GM23248 (cell line): ENCODE measurements at regions not wholly inside any gene's neighbourhood (a gene's known extent, or its start where the extent isn't known, plus 50 kb on each side); places are given as distances from the start of the nearest gene placed in this dataset.
A peak's percentile ranks its signal among the peaks of the same experiment; 100 is the strongest.

ENCODE experiments used
- DNase-seq: peaks from one replicate; pipeline ENCODE4 v3.0.0-alpha.2; 2015
- H2AFZ ChIP-seq: fragments of 200-600 bp; sonication (generic); 2 replicates; pipeline ENCODE4 v1.6.1; 2016; ENCODE audit warnings: antibody characterized with exemption
- H3F3A ChIP-seq: fragments of 200-600 bp; sonication (generic); 2 replicates; pipeline ENCODE4 v1.6.1; 2016; ENCODE audit warnings: mild to moderate bottlenecking, antibody characterized with exemption, mixed run types; ENCODE audit not compliant: insufficient read depth
- H3K27ac ChIP-seq: fragments of 200-600 bp; sonication (generic); 2 replicates; pipeline ENCODE4 v1.5.1; 2016; ENCODE audit warnings: mild to moderate bottlenecking
- H3K27me3 ChIP-seq: fragments of 200-600 bp; sonication (generic); replicated peaks from 2 replicates; pipeline ENCODE4 v1.6.1; 2016; ENCODE audit warnings: mild to moderate bottlenecking; ENCODE audit not compliant: insufficient read depth
- H3K36me3 ChIP-seq: fragments of 200-600 bp; sonication (generic); 2 replicates; pipeline ENCODE4 v1.6.1; 2016; ENCODE audit warnings: low read depth, mild to moderate bottlenecking
- H3K4me1 ChIP-seq: fragments of 200-600 bp; sonication (generic); 2 replicates; pipeline ENCODE4 v1.6.1; 2016; ENCODE audit warnings: mild to moderate bottlenecking; ENCODE audit not compliant: insufficient read depth
- H3K4me2 ChIP-seq: fragments of 200-600 bp; sonication (generic); one replicate; pipeline ENCODE4 v1.6.1; 2016; ENCODE audit warnings: mild to moderate bottlenecking; ENCODE audit not compliant: unreplicated experiment
- H3K4me3 ChIP-seq: fragments of 200-600 bp; sonication (generic); 2 replicates; pipeline ENCODE4 v1.5.1; 2016; ENCODE audit warnings: mild to moderate bottlenecking
- H3K79me2 ChIP-seq: fragments of 200-600 bp; sonication (generic); 2 replicates; pipeline ENCODE4 v1.6.1; 2016; ENCODE audit warnings: mild to moderate bottlenecking; ENCODE audit not compliant: insufficient read depth
- H3K9ac ChIP-seq: fragments of 200-600 bp; sonication (generic); 2 replicates; pipeline ENCODE4 v1.6.1; 2016; ENCODE audit warnings: mild to moderate bottlenecking
- H3K9me2 ChIP-seq: fragments of 200-600 bp; sonication (generic); 2 replicates; pipeline ENCODE4 v1.6.1; 2016; ENCODE audit warnings: mixed run types, mild to moderate bottlenecking, moderate library complexity; ENCODE audit not compliant: insufficient read depth
- H3K9me3 ChIP-seq: fragments of 200-600 bp; sonication (generic); one replicate; pipeline ENCODE4 v1.6.1; 2017; ENCODE audit warnings: low read depth
- H4K20me1 ChIP-seq: fragments of 200-600 bp; sonication (generic); 2 replicates; pipeline ENCODE4 v1.6.0; 2016; ENCODE audit not compliant: insufficient read depth
- EZH2 ChIP-seq: fragments of 200-600 bp; sonication (generic); IDR thresholded peaks from 2 replicates; pipeline ENCODE4 v1.6.1; 2018; ENCODE audit warnings: antibody characterized with exemption, mild to moderate bottlenecking; ENCODE audit not compliant: insufficient read depth, poor library complexity, severe bottlenecking
- EZH2phosphoT487 ChIP-seq: fragments of 200-600 bp; sonication (generic); IDR thresholded peaks from 2 replicates; pipeline ENCODE4 v1.6.1; 2018; ENCODE audit warnings: antibody characterized with exemption, moderate library complexity, mild to moderate bottlenecking, low read depth; ENCODE audit not compliant: insufficient read depth
- WGBS, 2 experiments: methylation state at CpG; one replicate each; pipeline ENCODE4 v1.1.6; 2015 to 2017; ENCODE audit warnings: low lambda C conversion rate in 2 of 2, low coverage in 1 of 2; ENCODE audit errors: missing lambda C conversion rate in 2 of 2; 5-methylcytosine and 5-hydroxymethylcytosine counted together
- in situ Hi-C: fragments of 300-500 bp; cut with MboI; formaldehyde crosslinking; loops from 2 replicates; pipeline ENCODE4 v1.15.0; 2020

DNA sequence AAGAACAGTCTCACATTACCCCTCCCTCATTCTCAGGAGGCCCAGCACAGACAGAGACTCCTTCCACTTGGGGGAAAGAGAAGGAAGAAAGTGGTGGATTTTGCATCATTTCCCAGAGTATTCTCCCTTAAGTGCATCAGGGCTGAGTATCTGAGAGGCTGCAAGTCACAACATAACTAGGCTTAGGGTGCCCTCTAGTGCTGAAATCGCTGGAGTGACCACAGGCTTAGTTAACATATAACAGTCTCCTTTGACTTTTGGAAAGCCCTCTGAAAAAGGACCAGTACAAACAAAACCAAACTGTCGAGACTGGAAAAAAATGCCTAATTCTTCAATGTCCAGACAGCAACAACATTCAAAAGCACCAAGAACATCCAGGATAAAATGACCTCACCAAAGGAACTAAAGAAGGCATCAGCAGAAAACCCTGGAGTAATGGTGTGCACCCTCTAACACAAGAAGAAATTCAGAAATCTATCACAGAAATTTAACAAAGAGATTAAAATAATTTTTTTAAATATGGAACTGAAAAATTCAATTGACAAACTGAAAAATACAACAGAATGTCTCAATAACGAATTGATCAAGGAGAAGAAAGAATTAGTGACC, 412.3 kb downstream of the RPS29 start:
- no peak overlapping the region for H2AFZ ChIP-seq
- no peaks in the 10 kb centered on the region for H3K9me2 ChIP-seq
- no peaks in the 10 kb centered on the region for H3K79me2 ChIP-seq
- H3K9me3 ChIP-seq = no peaks in the 10 kb centered on the region
- WGBS, 2 experiments = 0 to 1% methylated on average over 3 of the region's 3 CpGs
- H3K4me3 ChIP-seq = no peak overlapping the region
- H4K20me1 ChIP-seq = no peaks in the 10 kb centered on the region
- DNase-seq = peak; percentile 76
- no peaks in the 10 kb centered on the region for H3K27me3 ChIP-seq
- H3K9ac ChIP-seq = no peak overlapping the region
- no peaks in the 10 kb centered on the region for H3K4me1 ChIP-seq
- H3K36me3 ChIP-seq = no peaks in the 10 kb centered on the region
- H3F3A ChIP-seq = no peaks in the 10 kb centered on the region
- TF ChIP-seq EZH2phosphoT487 (no peak), EZH2 (no peak)
- H3K4me2 ChIP-seq = no peak overlapping the region
- in situ Hi-C loops = loop anchor here (25.0 kb wide), 1 partner anchor 1262 kb away; no protein-coding TSS in a partner anchor
- no peak overlapping the region for H3K27ac ChIP-seq

DNA sequence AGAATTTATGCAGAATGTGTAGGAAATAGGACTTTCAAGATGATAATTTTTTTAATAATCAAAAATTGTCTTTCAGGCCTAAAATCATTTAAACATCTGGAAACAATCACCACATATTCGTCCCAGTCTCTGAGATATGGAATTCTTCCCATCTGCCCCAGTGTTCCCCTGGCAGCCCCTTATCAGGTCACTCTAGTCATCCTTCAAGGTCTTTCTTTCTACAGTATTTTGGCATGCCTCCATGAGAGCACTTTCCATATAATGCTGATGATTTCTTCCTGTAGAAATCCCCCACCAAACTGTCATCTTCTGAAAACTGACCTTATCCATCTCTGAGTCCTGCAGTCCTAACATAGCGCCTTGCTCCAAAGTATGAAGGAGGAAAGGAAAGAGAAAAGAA, 422.1 kb downstream of the RPS29 start:
- H3K27me3 ChIP-seq = no peaks in the 10 kb centered on the region
- TF ChIP-seq EZH2phosphoT487 = no peak
- TF ChIP-seq EZH2 = no peak
- H4K20me1 ChIP-seq = no peaks in the 10 kb centered on the region
- no peak overlapping the region for H3K4me3 ChIP-seq
- no peak overlapping the region for H2AFZ ChIP-seq
- no peaks in the 10 kb centered on the region for H3K79me2 ChIP-seq
- no peak for DNase-seq
- WGBS, 2 experiments = 22 to 30% methylated on average over 2 of the region's 2 CpGs
- no peak overlapping the region for H3K27ac ChIP-seq
- H3F3A ChIP-seq = no peaks in the 10 kb centered on the region
- H3K9me2 ChIP-seq = no peaks in the 10 kb centered on the region
- in situ Hi-C loops = loop anchor here (25.0 kb wide), 1 partner anchor 1252 kb away; no protein-coding TSS in a partner anchor
- no peaks in the 10 kb centered on the region for H3K36me3 ChIP-seq
- H3K9me3 ChIP-seq = no peaks in the 10 kb centered on the region
- no peaks in the 10 kb centered on the region for H3K4me1 ChIP-seq
- H3K9ac ChIP-seq = no peak overlapping the region
- H3K4me2 ChIP-seq = no peak overlapping the region

DNA sequence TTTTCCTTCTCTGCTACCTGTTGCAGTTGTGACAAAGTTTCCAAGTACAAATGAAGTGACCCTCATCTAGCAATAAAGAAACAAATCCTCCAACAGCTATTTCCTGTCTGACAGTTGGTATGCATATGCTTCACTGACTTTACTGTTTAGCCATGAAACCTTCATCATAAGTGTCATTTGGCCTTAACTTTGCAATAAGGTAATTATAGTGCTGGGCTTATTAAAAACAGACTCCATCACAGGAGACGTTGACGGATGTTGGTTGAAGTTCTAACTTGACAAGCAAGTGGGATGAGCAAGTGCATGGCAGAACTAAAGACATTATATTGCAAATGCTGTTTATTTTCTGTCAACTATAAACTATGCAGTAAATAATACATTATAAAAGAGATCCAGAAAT, 425.2 kb downstream of the RPS29 start:
- no peak overlapping the region for H2AFZ ChIP-seq
- in situ Hi-C loops = loop anchor here (25.0 kb wide), 1 partner anchor 1249 kb away; no protein-coding TSS in a partner anchor
- H4K20me1 ChIP-seq = no peaks in the 10 kb centered on the region
- TF ChIP-seq EZH2 = no peak
- TF ChIP-seq EZH2phosphoT487 = no peak
- H3K79me2 ChIP-seq = no peaks in the 10 kb centered on the region
- no peaks in the 10 kb centered on the region for H3K9me3 ChIP-seq
- no peak for DNase-seq
- no peaks in the 10 kb centered on the region for H3K27me3 ChIP-seq
- H3K36me3 ChIP-seq = no peaks in the 10 kb centered on the region
- H3F3A ChIP-seq = no peaks in the 10 kb centered on the region
- 3% methylated on average over 2 of the region's 2 CpGs for WGBS, 2 experiments
- no peak overlapping the region for H3K9ac ChIP-seq
- no peak overlapping the region for H3K4me2 ChIP-seq
- no peaks in the 10 kb centered on the region for H3K4me1 ChIP-seq
- no peak overlapping the region for H3K4me3 ChIP-seq
- no peaks in the 10 kb centered on the region for H3K9me2 ChIP-seq
- H3K27ac ChIP-seq = no peak overlapping the region

DNA sequence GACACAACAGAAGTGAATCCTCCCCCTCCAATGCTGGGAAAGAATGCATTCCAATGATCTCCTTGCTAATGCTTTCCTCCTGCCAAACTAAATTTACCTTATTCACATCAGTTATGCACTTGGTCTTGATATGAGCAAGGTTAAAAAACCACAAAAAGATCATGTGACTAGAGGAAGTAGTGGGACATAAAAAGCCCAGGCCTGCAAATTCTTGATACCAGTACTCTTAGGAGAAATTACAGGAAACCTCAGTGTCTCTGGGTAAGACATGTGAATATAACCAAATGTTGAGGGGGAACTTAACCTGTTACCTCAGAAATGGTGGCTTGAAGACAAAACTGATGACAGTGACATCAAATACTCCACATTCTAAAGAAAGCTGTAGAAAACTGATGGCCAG, 427.1 kb downstream of the RPS29 start:
- no peaks in the 10 kb centered on the region for H3K36me3 ChIP-seq
- no peak overlapping the region for H3K4me3 ChIP-seq
- H3K4me2 ChIP-seq = no peak overlapping the region
- no peak for DNase-seq
- H3K9me3 ChIP-seq = no peaks in the 10 kb centered on the region
- H2AFZ ChIP-seq = no peak overlapping the region
- H3K27ac ChIP-seq = no peak overlapping the region
- no peaks in the 10 kb centered on the region for H3K79me2 ChIP-seq
- no peaks in the 10 kb centered on the region for H4K20me1 ChIP-seq
- H3F3A ChIP-seq = no peaks in the 10 kb centered on the region
- TF ChIP-seq EZH2 (no peak), EZH2phosphoT487 (no peak)
- no peak overlapping the region for H3K9ac ChIP-seq
- H3K9me2 ChIP-seq = no peaks in the 10 kb centered on the region
- in situ Hi-C loops = loop anchor here (25.0 kb wide), 1 partner anchor 1247 kb away; no protein-coding TSS in a partner anchor
- no peaks in the 10 kb centered on the region for H3K27me3 ChIP-seq
- H3K4me1 ChIP-seq = no peaks in the 10 kb centered on the region

DNA sequence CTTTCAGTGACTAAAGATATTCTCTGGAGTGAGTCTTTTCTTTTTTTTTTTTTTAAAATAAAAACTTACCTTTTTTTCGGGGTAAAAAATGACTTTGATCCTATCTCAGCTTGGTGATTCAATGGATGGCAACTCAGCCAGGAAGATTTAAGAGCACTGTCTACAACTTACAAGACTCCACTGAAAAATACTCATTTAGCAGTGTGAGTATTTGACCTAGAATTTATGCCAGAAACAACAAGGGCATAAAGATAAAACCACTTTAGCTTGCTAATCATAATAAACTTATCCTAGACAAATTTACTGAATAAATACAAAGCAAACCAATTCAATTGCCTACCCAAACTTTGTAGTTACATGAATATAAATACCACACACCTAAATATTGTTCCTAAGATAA, 446.6 kb downstream of the RPS29 start:
- no peaks in the 10 kb centered on the region for H3F3A ChIP-seq

More for the DNA sequence above, 446.6 kb downstream of the RPS29 start:
- Histone ChIP-seq H3K36me3 (no peaks in the 10 kb centered on the region), H3K4me2 (no peak overlapping the region), H3K9me2 (no peaks in the 10 kb centered on the region), H3K79me2 (no peaks in the 10 kb centered on the region), H3K9me3 (no peaks in the 10 kb centered on the region), H3K4me3 (no peak overlapping the region), H2AFZ (no peak overlapping the region), H3K9ac (no peak overlapping the region), H3K4me1 (no peaks in the 10 kb centered on the region), H3K27me3 (no peaks in the 10 kb centered on the region), H3K27ac (no peak overlapping the region), H4K20me1 (no peaks in the 10 kb centered on the region)
- in situ Hi-C loops = no loop called here
- no peak for TF ChIP-seq EZH2phosphoT487
- no peak for TF ChIP-seq EZH2
- no peak for DNase-seq
- WGBS, 2 experiments = 10 to 23% methylated on average over 1 of the region's 1 CpG
